ENCODE measurements at regions not wholly inside any gene's neighbourhood (a gene's known extent, or its start where the extent isn't known, plus 50 kb on each side); places are given as distances from the start of the nearest gene placed in this dataset.

- TF ChIP-seq POLR2AphosphoS5 (IDR thresholded peaks at IDR 0.05; ENCODE audit: low read depth, low read length) = no peak
- no peak for TF ChIP-seq POLR2A (IDR thresholded peaks at IDR 0.05; ENCODE audit: low read depth, low read length)
- TF ChIP-seq SPI1 (IDR thresholded peaks at IDR 0.05; ENCODE audit: low read depth, low read length) = no peak
- no peak for TF ChIP-seq POU2F2 (IDR thresholded peaks at IDR 0.05; ENCODE audit: low read depth, low read length)
- TF ChIP-seq TAF1 (IDR thresholded peaks at IDR 0.05; ENCODE audit: low read depth, low read length) = no peak
- TF ChIP-seq PAX5 (IDR thresholded peaks at IDR 0.05; ENCODE audit: insufficient read depth, low read length, severe bottlenecking) = no peak
Observed at GRCh38 chr7:35370687-35371086, 116.8 kb upstream of the TBX20 start.

All from GM12891 (cell line).